Skeletal muscle cell (primary cell): ENCODE measurements at regions not wholly inside any gene's neighbourhood (a gene's known extent, or its start where the extent isn't known, plus 50 kb on each side); places are given as distances from the start of the nearest gene placed in this dataset.

Source experiments
- DNase-seq: peaks from one replicate; pipeline ENCODE4 v3.0.0-alpha.2; 2010; ENCODE audit warnings: low read depth
- H3K4me3 ChIP-seq: 2 replicates; pipeline ENCODE4 v1.5.1; 2011; ENCODE audit warnings: low read depth, mild to moderate bottlenecking, control low read depth, low read length, moderate library complexity

GRCh38 chr2:198664321-198664720 lies 793.4 kb downstream of the SATB2 start:
- H3K4me3 ChIP-seq = no peak overlapping the region
- DNase-seq = no peak

GRCh38 chr2:198662905-198663304 lies 794.8 kb downstream of the SATB2 start:
- no peak overlapping the region for H3K4me3 ChIP-seq
- no peak for DNase-seq

- H3K4me3 ChIP-seq = no peak overlapping the region
- no peak for DNase-seq
These were observed 797.2 kb downstream of the SATB2 start for GRCh38 chr2:198660501-198660900.

GRCh38 chr2:198659096-198659870 lies 798.5 kb downstream of the SATB2 start:
- DNase-seq = no peak
- no peak overlapping the region for H3K4me3 ChIP-seq

- DNase-seq = no peak
- no peak overlapping the region for H3K4me3 ChIP-seq
These were observed 800.1 kb downstream of the SATB2 start for GRCh38 chr2:198657512-198658121.

GRCh38 chr2:198656869-198657268 lies 800.9 kb downstream of the SATB2 start:
- no peak overlapping the region for H3K4me3 ChIP-seq
- DNase-seq = no peak

GRCh38 chr2:198654646-198655045 lies 803.1 kb downstream of the SATB2 start:
- no peak for DNase-seq
- no peak overlapping the region for H3K4me3 ChIP-seq

- H3K4me3 ChIP-seq = no peak overlapping the region
- no peak for DNase-seq
These were observed 804.4 kb downstream of the SATB2 start for GRCh38 chr2:198653311-198653710.

GRCh38 chr2:198652461-198652860 lies 805.3 kb downstream of the SATB2 start:
- no peak for DNase-seq
- H3K4me3 ChIP-seq = no peak overlapping the region

- DNase-seq = no peak
- H3K4me3 ChIP-seq = no peak overlapping the region
These were observed 811.9 kb downstream of the SATB2 start for GRCh38 chr2:198645816-198646215.

GRCh38 chr2:198641161-198641560 lies 816.6 kb downstream of the SATB2 start:
- no peak overlapping the region for H3K4me3 ChIP-seq
- DNase-seq = no peak

- H3K4me3 ChIP-seq = no peak overlapping the region
- DNase-seq = no peak
These were observed 817.3 kb downstream of the SATB2 start for GRCh38 chr2:198640463-198640862.

- peak; percentile 12 for DNase-seq
- no peak overlapping the region for H3K4me3 ChIP-seq
These were observed 818.2 kb downstream of the SATB2 start for GRCh38 chr2:198639580-198639979.

GRCh38 chr2:198638577-198638976 lies 819.2 kb downstream of the SATB2 start:
- no peak for DNase-seq

GRCh38 chr2:198630384-198630783 lies 826.0 kb downstream of the PLCL1 start:
- H3K4me3 ChIP-seq = no peak overlapping the region
- DNase-seq = no peak

More at GRCh38 chr2:198638577-198638976, 819.2 kb downstream of the SATB2 start:
- no peak overlapping the region for H3K4me3 ChIP-seq

- no peak for DNase-seq
- no peak overlapping the region for H3K4me3 ChIP-seq
These were observed 824.2 kb downstream of the PLCL1 start for GRCh38 chr2:198628596-198628995.

- H3K4me3 ChIP-seq = no peak overlapping the region
- no peak for DNase-seq
These were observed 818.8 kb downstream of the PLCL1 start for GRCh38 chr2:198622986-198623730.

GRCh38 chr2:198615972-198616371 lies 811.6 kb downstream of the PLCL1 start:
- H3K4me3 ChIP-seq = no peak overlapping the region
- no peak for DNase-seq

- no peak for DNase-seq
- H3K4me3 ChIP-seq = no peak overlapping the region
These were observed 806.8 kb downstream of the PLCL1 start for GRCh38 chr2:198611201-198611600.

GRCh38 chr2:198604599-198604998 lies 800.2 kb downstream of the PLCL1 start:
- DNase-seq = no peak
- H3K4me3 ChIP-seq = no peak overlapping the region
